Ishikawa (cell line): ENCODE measurements at regions not wholly inside any gene's neighbourhood (a gene's known extent, or its start where the extent isn't known, plus 50 kb on each side); places are given as distances from the start of the nearest gene placed in this dataset.

Experiments used
- CEBPB ChIP-seq: IDR thresholded peaks from 2 replicates; pipeline ENCODE4 v1.6.1; 2012
- CREB1 ChIP-seq: IDR thresholded peaks from 2 replicates; pipeline ENCODE4 v1.6.1; 2012; ENCODE audit warnings: low read depth
- EGR1 ChIP-seq: IDR thresholded peaks from 2 replicates; pipeline ENCODE4 v1.6.1; 2012
- EP300 ChIP-seq: IDR thresholded peaks from 2 replicates; pipeline ENCODE4 v1.6.1; 2012; ENCODE audit warnings: borderline replicate concordance
- FOXM1 ChIP-seq: IDR thresholded peaks from 2 replicates; pipeline ENCODE4 v1.6.1; 2012; ENCODE audit warnings: low read depth, borderline replicate concordance
- NFIC ChIP-seq: IDR thresholded peaks from 2 replicates; pipeline ENCODE4 v1.6.1; 2012
- RAD21 ChIP-seq: IDR thresholded peaks from 2 replicates; pipeline ENCODE4 v1.6.1; 2012; ENCODE audit warnings: low read depth
- TAF1 ChIP-seq: IDR thresholded peaks from 2 replicates; pipeline ENCODE4 v1.6.1; 2012; ENCODE audit warnings: low read depth, mild to moderate bottlenecking
- TCF12 ChIP-seq: IDR thresholded peaks from 2 replicates; pipeline ENCODE4 v1.6.1; 2012; ENCODE audit warnings: low read depth
- TEAD4 ChIP-seq: IDR thresholded peaks from 2 replicates; pipeline ENCODE4 v1.6.1; 2012
- YY1 ChIP-seq: IDR thresholded peaks from 2 replicates; pipeline ENCODE4 v1.6.1; 2012; ENCODE audit warnings: low read depth
- ZBTB7A ChIP-seq: IDR thresholded peaks from 2 replicates; pipeline ENCODE4 v1.6.1; 2012; ENCODE audit warnings: low read depth
- TF ChIP-seq, protein P1 (sequence below): IDR thresholded peaks from 2 replicates; pipeline ENCODE4 v1.6.1; 2012
- TF ChIP-seq, protein P2 (sequence below): IDR thresholded peaks from 2 replicates; pipeline ENCODE4 v1.6.1; 2012
- TF ChIP-seq, protein P3 (sequence below): IDR thresholded peaks from 2 replicates; pipeline ENCODE4 v1.6.1; 2012; ENCODE audit warnings: low read depth, mild to moderate bottlenecking

DNA sequence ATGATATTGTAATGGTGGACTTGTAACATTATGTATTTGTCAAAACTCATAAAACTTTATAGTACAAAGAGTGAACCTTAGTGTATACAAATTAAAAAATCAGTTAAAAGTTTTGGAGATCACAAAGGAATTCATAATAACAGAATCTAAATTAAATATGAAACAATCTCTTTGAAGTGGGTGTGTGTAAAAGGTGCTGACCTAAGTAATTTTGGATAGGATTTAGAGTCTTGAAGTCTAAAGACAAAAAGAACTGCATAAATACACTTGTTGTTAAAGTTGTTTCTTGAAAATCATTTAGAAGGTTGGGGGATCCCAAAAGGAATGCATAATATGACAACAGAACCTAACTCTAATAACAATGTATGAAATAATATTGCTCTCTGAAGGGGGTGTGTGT is 295.5 kb downstream of the PRR16 start:
- TF ChIP-seq RAD21: no peak
- TF ChIP-seq, protein P1, sequence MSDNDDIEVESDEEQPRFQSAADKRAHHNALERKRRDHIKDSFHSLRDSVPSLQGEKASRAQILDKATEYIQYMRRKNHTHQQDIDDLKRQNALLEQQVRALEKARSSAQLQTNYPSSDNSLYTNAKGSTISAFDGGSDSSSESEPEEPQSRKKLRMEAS: no peak

DNA sequence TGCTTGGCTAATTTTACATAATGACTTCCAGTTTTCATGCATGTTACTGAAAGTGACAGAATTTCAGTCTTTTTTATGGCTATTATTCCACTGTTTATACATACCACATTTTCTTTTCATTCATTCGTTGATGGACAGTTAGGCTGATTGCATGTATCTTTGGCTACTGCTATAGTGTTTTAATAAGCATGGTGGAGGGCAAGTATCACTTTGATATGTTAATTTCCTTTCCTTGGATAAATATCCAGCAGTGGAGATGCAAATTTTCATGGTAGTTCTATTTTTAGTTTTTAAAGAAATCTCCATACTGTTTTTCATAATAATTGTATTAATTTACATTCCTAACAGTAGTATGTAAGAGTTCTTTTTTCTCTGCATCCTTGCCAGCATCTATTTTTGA is 297.9 kb downstream of the PRR16 start:
- TF ChIP-seq EP300: no peak
- TF ChIP-seq YY1: no peak
- TF ChIP-seq FOXM1: no peak
- TF ChIP-seq, protein P2, sequence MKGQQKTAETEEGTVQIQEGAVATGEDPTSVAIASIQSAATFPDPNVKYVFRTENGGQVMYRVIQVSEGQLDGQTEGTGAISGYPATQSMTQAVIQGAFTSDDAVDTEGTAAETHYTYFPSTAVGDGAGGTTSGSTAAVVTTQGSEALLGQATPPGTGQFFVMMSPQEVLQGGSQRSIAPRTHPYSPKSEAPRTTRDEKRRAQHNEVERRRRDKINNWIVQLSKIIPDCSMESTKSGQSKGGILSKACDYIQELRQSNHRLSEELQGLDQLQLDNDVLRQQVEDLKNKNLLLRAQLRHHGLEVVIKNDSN: no peak
- TF ChIP-seq NFIC: no peak
- TF ChIP-seq TEAD4: no peak
- no peak for TF ChIP-seq TCF12
- TF ChIP-seq, protein P3, sequence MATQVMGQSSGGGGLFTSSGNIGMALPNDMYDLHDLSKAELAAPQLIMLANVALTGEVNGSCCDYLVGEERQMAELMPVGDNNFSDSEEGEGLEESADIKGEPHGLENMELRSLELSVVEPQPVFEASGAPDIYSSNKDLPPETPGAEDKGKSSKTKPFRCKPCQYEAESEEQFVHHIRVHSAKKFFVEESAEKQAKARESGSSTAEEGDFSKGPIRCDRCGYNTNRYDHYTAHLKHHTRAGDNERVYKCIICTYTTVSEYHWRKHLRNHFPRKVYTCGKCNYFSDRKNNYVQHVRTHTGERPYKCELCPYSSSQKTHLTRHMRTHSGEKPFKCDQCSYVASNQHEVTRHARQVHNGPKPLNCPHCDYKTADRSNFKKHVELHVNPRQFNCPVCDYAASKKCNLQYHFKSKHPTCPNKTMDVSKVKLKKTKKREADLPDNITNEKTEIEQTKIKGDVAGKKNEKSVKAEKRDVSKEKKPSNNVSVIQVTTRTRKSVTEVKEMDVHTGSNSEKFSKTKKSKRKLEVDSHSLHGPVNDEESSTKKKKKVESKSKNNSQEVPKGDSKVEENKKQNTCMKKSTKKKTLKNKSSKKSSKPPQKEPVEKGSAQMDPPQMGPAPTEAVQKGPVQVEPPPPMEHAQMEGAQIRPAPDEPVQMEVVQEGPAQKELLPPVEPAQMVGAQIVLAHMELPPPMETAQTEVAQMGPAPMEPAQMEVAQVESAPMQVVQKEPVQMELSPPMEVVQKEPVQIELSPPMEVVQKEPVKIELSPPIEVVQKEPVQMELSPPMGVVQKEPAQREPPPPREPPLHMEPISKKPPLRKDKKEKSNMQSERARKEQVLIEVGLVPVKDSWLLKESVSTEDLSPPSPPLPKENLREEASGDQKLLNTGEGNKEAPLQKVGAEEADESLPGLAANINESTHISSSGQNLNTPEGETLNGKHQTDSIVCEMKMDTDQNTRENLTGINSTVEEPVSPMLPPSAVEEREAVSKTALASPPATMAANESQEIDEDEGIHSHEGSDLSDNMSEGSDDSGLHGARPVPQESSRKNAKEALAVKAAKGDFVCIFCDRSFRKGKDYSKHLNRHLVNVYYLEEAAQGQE: no peak
- TF ChIP-seq, protein P1: no peak
- TF ChIP-seq CEBPB: no peak
- TF ChIP-seq RAD21: no peak
- TF ChIP-seq TAF1: no peak
- no peak for TF ChIP-seq EGR1
- no peak for TF ChIP-seq ZBTB7A
- TF ChIP-seq CREB1: no peak

DNA sequence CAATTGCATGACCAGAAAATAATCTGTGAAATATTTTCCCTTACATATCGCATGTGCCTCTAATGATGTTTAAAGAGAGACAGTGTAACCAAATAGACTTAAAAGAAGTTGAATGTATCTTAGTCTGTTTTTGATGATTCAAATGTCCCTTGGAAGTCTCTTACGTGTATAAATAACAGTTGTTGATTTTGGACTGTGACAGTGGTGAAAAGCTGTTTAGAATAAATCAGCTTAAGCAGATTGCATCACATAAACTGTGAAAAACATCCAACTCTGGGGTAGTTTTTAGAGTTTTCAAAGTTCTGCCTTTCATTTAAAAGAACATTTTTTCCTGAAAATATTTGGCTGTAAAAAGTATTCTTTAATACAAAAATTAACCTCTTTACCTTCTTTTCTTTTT is 301.1 kb downstream of the PRR16 start:
- no peak for TF ChIP-seq EP300
- no peak for TF ChIP-seq TAF1
- TF ChIP-seq, protein P1: no peak
- no peak for TF ChIP-seq NFIC
- no peak for TF ChIP-seq RAD21
- no peak for TF ChIP-seq CREB1
- no peak for TF ChIP-seq FOXM1

DNA sequence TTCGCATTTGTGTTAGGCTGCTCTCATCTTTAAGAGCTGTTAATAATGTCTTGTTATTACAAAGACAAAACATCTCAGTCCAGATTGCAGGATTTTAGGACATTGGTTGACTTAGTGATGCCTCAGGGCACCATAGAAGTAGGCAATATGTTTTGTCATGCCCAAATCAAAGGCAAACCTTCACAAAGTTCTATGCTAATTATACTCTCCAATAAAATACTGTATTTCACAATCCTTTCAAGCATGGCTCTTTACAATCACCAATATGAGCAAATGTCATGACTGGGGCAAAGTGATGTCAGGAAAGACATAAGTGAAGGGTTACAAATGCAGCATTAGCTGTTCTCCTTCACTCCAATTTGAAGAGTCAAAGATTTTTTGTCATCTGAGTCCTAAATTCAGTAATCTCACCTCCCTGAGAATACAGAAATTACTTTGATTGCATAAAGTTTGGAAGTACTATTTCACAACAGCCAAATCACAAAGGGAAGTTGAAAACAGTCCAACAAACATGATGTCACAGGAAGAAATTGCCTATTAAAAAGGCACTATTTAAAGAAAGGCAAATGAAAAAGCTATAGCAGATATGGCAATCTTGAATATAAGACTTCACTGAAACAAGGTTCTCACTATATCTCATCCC is 303.2 kb downstream of the PRR16 start:
- TF ChIP-seq TCF12 (no peak), EGR1 (no peak), ZBTB7A (no peak), TEAD4 (no peak), RAD21 (no peak), YY1 (no peak), CREB1 (no peak)
- TF ChIP-seq, protein P3: no peak
- TF ChIP-seq, protein P2: no peak
- TF ChIP-seq, protein P1: no peak

DNA sequence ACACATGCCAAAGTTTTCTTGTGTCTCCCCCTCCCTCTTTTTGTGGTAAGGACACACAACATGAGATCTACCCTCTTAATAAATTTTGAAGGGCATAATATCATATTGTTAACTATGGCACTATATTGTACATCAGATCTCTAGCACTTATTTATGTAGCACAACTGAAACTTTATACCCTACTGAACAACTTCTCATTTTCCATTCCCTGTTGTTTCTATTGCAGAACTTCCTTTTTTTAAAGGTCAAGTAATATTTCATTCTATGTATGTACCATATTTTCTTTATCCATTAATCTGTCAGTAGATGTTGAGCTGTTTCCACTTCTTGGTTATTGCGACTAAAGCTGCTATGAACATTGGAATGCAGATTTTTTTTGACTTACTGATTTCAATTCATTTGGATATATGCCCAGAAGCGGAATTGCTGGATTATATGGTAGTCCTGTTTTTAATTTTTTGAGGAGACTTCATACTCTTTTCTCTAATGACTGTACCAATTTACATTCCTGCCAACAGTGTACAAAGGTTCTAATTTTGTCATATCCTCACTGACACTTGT is 305.3 kb downstream of the PRR16 start:
- no peak for TF ChIP-seq TAF1
- TF ChIP-seq, protein P3: no peak
- TF ChIP-seq, protein P1: no peak
- TF ChIP-seq, protein P2: no peak
- TF ChIP-seq TCF12: no peak
